ENCODE measurements at regions not wholly inside any gene's neighbourhood (a gene's known extent, or its start where the extent isn't known, plus 50 kb on each side); places are given as distances from the start of the nearest gene placed in this dataset.

DNA sequence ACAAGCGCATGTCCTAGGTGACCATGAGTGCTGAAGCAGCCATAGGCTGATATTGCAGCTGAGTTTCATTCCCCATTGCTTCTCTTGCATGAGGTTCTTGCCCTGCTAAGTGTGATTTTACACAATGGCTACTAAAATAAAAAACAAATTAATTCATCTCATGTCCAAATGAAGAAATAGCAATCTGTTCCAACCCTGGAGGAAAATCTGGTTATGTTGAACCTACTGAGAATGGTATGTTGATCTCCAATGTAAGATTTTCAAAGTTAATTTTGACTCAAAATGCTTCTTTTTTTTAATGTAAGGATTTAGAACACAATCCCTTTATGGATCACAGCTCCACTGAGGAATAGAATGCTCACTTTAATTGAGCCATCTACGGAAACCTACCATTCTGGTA lies 254.2 kb upstream of the CRBN start:
- no peak for TF ChIP-seq YY1 (IDR thresholded peaks at IDR 0.05; ENCODE audit: insufficient read depth, insufficient read length)
- TF ChIP-seq ZNF274 (IDR thresholded peaks at IDR 0.05; ENCODE audit: low read depth, low read length): no peak
